ENCODE measurements at regions not wholly inside any gene's neighbourhood (a gene's known extent, or its start where the extent isn't known, plus 50 kb on each side); places are given as distances from the start of the nearest gene placed in this dataset.

DNA sequence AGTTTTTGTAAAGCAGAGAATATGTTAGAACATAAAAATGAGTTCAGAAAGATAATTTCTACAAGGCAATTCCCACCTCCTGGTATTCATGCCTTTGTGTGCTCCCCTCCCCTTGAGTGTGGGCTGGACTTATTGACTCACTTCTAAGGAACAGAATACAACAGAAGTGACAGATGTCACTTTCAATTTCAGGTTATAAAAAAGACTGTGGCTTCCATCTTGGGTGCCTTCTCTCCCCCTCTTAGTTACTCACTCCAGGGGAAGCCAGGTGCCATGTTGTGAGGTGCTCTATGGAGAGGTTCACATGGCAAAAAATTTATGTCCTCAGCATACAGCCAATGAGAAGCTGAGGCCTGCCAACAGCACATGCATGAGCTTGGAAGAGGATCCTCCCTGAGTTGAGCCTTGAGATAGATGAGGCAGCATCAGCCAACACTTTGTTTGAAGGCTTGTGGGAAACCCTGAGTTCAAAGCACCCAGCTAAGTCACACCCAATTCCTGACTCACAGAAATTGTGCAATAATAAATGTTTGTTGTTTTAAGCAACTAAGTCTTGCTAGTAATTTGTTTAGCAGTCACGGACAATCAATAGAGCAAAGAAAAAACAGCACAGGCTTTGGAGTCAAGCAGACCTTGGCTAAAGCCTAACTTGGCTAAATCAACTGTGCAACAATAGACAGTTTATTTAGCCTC lies 73.5 kb upstream of the NGF start:
- DNase-seq = peak; percentile 41

DNA sequence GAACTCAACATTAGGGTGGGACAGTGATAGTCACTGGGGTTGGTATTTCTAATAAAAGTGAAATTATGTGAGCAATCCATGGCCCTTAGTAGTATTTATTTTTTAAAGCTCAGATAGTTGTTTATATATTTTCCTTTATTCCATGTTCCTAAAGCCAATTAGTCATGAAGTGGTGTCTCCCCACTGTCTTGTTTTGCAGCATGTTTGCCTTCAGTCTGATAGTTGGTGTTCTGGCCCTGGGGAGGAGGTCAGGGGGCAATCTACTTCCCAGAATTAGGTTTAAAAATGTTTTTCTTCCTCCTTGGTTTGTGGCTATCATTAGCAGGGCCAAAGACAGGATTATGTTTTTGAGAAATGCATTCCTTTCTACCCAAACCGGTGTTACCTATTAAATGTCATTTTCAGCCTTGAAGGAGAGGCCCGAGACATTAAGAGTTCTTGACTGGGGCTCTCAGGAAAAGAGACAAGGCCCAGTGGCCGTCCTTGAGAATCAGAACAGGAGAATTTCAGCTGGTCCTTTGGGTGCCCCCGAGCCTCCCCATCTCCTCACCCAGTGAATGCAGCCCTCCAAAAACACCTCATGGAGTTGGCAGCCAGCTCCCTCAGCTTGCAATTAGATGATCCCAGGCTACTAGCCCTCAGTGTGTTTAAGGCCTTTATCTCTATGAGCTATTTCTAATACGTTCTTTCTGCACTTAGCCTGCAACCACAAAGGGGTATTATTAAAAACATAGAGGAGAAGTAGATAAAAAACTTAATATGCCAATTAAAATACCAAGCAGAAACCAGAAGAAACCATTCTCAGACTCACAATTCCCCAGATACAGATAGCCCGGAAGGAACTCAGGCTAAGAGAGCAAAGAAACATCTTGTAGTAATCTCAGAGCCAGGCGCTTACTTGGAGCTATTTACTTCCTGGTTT lies 71.3 kb upstream of the NGF start:
- DNase-seq = no peak

DNA sequence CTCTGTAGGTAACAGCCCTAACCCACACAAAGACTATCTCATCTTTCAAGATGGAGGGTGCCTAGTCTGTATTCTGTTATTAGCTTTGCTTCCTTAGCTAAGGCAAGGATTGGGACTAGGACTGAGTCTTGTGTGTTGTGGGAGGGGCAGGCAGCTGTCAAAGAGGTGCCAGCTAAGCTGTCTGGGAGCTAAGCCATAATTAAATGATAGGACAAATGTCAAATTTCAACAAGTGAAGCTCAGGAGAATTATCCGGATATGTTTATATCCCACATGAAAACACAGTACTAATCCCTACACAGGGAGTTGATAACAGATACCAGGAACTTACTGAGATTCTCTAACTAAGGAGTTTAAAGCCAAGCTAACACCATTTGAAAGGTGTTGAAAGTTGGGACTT lies 70.5 kb upstream of the NGF start:
- DNase-seq = no peak

DNA sequence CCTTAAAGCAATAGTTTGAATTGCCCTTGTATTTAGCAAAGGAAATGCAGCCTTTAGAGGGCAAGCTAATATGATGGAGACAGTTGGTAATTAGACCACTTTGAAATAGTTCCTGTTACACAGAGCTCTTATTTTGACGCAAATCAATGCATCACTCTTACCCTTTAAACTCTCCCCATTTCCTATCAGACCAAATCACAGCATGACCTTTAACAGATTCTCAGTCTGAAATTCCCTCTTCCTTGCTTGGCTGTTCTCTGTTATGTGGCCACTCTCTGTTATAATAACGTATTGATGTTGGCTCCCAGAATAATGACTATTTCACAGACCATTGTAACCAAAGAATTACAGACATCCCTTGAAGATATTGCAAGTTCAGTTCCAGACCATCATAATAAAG lies 66.9 kb upstream of the NGF start:
- no peak for DNase-seq

DNA sequence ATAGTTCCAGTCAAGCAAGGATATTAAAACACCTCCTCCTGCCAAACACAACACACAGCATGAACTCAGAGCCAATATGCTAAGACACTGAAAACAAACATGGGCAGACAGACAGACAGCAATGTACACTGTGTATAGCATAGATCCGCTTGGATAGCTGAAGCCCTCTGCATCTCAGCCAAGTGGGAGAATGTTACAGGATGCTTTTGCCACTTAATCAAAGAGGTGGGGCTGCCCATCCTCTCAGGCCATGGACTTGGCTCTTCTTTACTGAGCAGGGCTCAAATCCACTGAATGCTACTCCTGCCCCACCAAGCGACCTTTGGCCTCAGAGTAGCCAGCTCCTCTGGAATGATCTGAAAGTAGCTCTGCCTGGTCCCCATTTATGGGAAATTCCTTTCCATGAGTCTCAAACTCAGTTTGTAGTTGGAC lies 64.7 kb upstream of the NGF start:
- no peak for DNase-seq

DNA sequence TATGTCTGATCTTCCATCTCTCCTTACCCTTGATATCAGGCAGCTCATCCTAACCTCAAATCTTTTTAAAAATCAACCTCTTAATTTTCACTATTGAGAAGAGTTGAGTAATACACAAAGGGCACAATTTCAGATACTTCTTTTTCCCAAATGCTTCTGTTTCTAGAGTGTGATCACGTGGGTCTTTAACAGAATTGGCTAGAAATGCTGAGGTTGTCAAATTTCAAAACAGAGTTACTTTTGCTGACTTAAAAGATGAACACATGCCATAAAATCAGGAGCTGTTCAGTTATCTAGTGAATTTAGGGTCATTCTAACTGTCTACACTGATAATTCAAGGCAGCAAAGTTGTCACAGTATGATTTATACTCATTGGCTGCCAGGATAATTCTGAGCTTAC lies 63.6 kb upstream of the NGF start:
- no peak for DNase-seq

DNA sequence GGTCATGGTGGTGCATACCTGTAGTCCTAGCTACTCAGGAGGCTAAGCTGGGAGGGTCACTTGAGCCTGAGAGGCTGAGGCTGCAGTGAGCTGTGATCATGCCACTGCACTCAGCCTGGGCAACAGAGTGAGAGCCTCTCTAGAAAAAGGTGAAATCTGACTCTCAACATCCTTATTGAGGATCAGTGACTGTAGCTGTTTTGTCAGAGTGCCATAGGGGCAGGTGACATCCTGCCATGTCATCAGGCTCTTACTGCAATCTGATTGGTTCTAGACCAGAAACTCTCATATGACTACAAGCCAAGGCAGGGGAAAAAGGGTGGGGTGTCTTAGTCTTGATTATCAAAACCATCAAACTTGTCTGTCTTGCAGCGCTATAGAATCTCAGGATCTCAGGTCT lies 62.8 kb upstream of the NGF start:
- DNase-seq = no peak

DNA sequence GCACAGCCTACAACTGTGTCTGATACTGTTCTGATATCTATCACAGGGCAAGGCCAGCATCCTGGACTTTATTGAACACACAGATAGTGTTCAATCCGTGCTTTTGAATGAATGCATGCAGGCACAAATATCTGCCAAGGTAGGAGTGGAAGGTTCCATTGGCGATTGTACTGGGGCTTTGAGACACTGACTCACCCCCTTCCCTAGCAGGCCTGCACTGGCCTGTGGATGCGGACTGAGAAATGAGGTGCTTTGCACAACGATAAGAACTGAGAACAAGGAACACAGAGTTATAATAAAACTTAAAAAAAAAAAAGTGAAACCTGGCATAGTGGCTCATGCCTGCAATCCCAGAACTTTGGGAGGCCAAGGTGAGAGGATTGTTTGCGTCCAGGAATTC lies 62.4 kb upstream of the NGF start:
- DNase-seq = no peak

DNA sequence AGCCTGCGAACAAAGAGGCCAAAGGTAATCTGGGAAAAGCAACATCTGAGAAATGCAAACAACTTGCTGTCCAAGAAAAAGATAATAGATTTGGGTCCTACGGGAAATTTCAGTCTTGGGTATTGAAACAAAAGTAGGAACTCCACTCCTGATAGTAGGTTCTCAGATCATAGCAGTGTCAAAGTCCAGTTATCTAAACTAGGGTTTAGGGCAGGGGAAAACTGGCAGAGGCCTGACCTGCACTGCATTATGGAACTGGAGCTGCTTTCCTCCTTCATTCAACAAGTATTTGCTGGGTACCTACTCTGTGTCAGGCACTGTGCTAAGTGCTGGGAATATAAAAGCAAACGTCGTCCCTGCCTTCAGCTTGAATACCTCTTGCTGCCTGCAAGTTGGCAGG lies 60.7 kb upstream of the NGF start:
- no peak for DNase-seq
